OCI-LY1 (cell line): ENCODE measurements at regions not wholly inside any gene's neighbourhood (a gene's known extent, or its start where the extent isn't known, plus 50 kb on each side); places are given as distances from the start of the nearest gene placed in this dataset.

ENCODE experiments used
- H2AFZ ChIP-seq: fragments of 200-600 bp; sonication (generic), shearing (Covaris generic); 2 replicates; pipeline ENCODE4 v1.6.0; 2014; ENCODE audit warnings: antibody characterized with exemption, mild to moderate bottlenecking, low read length
- H3F3A ChIP-seq: fragments of 200-600 bp; sonication (generic), shearing (Covaris generic); 2 replicates; pipeline ENCODE4 v1.6.0; 2014; ENCODE audit warnings: mild to moderate bottlenecking, antibody characterized with exemption, low read length, moderate library complexity; ENCODE audit not compliant: insufficient read depth
- H3K27ac ChIP-seq: fragments of 200-600 bp; sonication (generic); 2 replicates; pipeline ENCODE4 v1.5.1; 2014; ENCODE audit warnings: low read length, mixed run types, mild to moderate bottlenecking, low read depth; ENCODE audit not compliant: poor library complexity, severe bottlenecking
- H3K27me3 ChIP-seq: fragments of 200-600 bp; sonication (generic); 2 replicates; pipeline ENCODE4 v1.6.0; 2014; ENCODE audit warnings: antibody characterized with exemption, mild to moderate bottlenecking, low read length, moderate library complexity; ENCODE audit not compliant: insufficient read depth
- H3K36me3 ChIP-seq: fragments of 200-600 bp; sonication (generic); 2 replicates; pipeline ENCODE4 v1.6.1; 2014; ENCODE audit warnings: mild to moderate bottlenecking, antibody characterized with exemption, low read length, moderate library complexity, mixed read lengths; ENCODE audit not compliant: insufficient read depth
- H3K4me1 ChIP-seq: fragments of 200-600 bp; sonication (generic); 2 replicates; pipeline ENCODE4 v1.5.1; 2014; ENCODE audit warnings: mild to moderate bottlenecking, low read length, moderate library complexity; ENCODE audit not compliant: insufficient read depth, severe bottlenecking
- H3K4me2 ChIP-seq: fragments of 200-600 bp; sonication (generic), shearing (Covaris generic); 2 replicates; pipeline ENCODE4 v1.6.1; 2014; ENCODE audit warnings: low read length
- H3K4me3 ChIP-seq: fragments of 200-600 bp; sonication (generic); 2 replicates; pipeline ENCODE4 v1.5.1; 2014; ENCODE audit warnings: low read length, low read depth, mild to moderate bottlenecking, mixed read lengths; ENCODE audit not compliant: poor library complexity, severe bottlenecking
- H3K79me2 ChIP-seq: fragments of 200-600 bp; shearing (Covaris generic); 2 replicates; pipeline ENCODE4 v1.6.1; 2016; ENCODE audit warnings: mixed run types, low read length, mixed read lengths; ENCODE audit not compliant: insufficient read depth
- H3K9ac ChIP-seq: fragments of 200-600 bp; sonication (generic), shearing (Covaris generic); 2 replicates; pipeline ENCODE4 v1.6.1; 2014; ENCODE audit warnings: mild to moderate bottlenecking, low read length, mixed read lengths
- H3K9me2 ChIP-seq: fragments of 200-600 bp; sonication (generic), shearing (Covaris generic); 2 replicates; pipeline ENCODE4 v1.6.1; 2014; ENCODE audit warnings: low read depth, mild to moderate bottlenecking, low read length, mixed read lengths
- H3K9me3 ChIP-seq: fragments of 200-600 bp; shearing (Covaris generic); 2 replicates; pipeline ENCODE4 v1.6.1; 2014; ENCODE audit warnings: low read length, mixed read lengths
- H4K20me1 ChIP-seq: fragments of 200-600 bp; sonication (generic), shearing (Covaris generic); 2 replicates; pipeline ENCODE4 v1.6.0; 2016; ENCODE audit warnings: mild to moderate bottlenecking, low read length; ENCODE audit not compliant: insufficient read depth
- EZH2 ChIP-seq: fragments of 200-600 bp; sonication (generic), shearing (Covaris generic); IDR thresholded peaks from 2 replicates; pipeline ENCODE4 v1.8.0; 2017; ENCODE audit warnings: borderline replicate concordance, mixed run types, mild to moderate bottlenecking, antibody characterized with exemption, low read length, moderate library complexity, mixed read lengths
- TF ChIP-seq, protein P1 (sequence below): fragments of 200-600 bp; sonication (generic), shearing (Covaris generic); IDR thresholded peaks from 2 replicates; pipeline ENCODE4 v1.5.1; 2017; ENCODE audit warnings: mild to moderate bottlenecking, antibody characterized with exemption, low read length, moderate library complexity, mixed read lengths

GRCh38 chr16:50982808-50983207 is 168.3 kb downstream of the SALL1 start:
- Histone ChIP-seq H3K27me3 (no peaks in the 10 kb centered on the region), H2AFZ (no peak overlapping the region), H3K4me2 (no peak overlapping the region)

GRCh38 chr16:50981951-50982350 is 169.1 kb downstream of the SALL1 start:
- H3K9me3 ChIP-seq: no peaks in the 10 kb centered on the region
- TF ChIP-seq, protein P1, sequence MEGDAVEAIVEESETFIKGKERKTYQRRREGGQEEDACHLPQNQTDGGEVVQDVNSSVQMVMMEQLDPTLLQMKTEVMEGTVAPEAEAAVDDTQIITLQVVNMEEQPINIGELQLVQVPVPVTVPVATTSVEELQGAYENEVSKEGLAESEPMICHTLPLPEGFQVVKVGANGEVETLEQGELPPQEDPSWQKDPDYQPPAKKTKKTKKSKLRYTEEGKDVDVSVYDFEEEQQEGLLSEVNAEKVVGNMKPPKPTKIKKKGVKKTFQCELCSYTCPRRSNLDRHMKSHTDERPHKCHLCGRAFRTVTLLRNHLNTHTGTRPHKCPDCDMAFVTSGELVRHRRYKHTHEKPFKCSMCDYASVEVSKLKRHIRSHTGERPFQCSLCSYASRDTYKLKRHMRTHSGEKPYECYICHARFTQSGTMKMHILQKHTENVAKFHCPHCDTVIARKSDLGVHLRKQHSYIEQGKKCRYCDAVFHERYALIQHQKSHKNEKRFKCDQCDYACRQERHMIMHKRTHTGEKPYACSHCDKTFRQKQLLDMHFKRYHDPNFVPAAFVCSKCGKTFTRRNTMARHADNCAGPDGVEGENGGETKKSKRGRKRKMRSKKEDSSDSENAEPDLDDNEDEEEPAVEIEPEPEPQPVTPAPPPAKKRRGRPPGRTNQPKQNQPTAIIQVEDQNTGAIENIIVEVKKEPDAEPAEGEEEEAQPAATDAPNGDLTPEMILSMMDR: no peak
- TF ChIP-seq EZH2: no peak
- no peak overlapping the region for H3K4me2 ChIP-seq
- H3F3A ChIP-seq: no peaks in the 10 kb centered on the region
- H3K36me3 ChIP-seq: no peaks in the 10 kb centered on the region
- no peaks in the 10 kb centered on the region for H3K4me1 ChIP-seq
- no peak overlapping the region for H3K9ac ChIP-seq
- H3K9me2 ChIP-seq: no peaks in the 10 kb centered on the region
- no peak overlapping the region for H3K4me3 ChIP-seq
- no peak overlapping the region for H2AFZ ChIP-seq
- H4K20me1 ChIP-seq: no peaks in the 10 kb centered on the region
- no peaks in the 10 kb centered on the region for H3K79me2 ChIP-seq
- no peak overlapping the region for H3K27ac ChIP-seq
- H3K27me3 ChIP-seq: no peaks in the 10 kb centered on the region

More at GRCh38 chr16:50982808-50983207, 168.3 kb downstream of the SALL1 start:
- TF ChIP-seq, protein P1: no peak
- no peak for TF ChIP-seq EZH2
- H3K4me1 ChIP-seq: no peaks in the 10 kb centered on the region
- H3K9me3 ChIP-seq: no peaks in the 10 kb centered on the region
- H3K79me2 ChIP-seq: no peaks in the 10 kb centered on the region
- no peaks in the 10 kb centered on the region for H3K9me2 ChIP-seq
- no peak overlapping the region for H3K27ac ChIP-seq
- H3K4me3 ChIP-seq: no peak overlapping the region
- H3K36me3 ChIP-seq: no peaks in the 10 kb centered on the region
- H3K9ac ChIP-seq: no peak overlapping the region
- no peaks in the 10 kb centered on the region for H4K20me1 ChIP-seq
- no peaks in the 10 kb centered on the region for H3F3A ChIP-seq

- TF ChIP-seq EZH2: no peak
- TF ChIP-seq, protein P1: no peak
Observed at GRCh38 chr16:50980666-50981065, 170.4 kb downstream of the SALL1 start.

More at GRCh38 chr16:50980666-50981065, 170.4 kb downstream of the SALL1 start:
- H3K27ac ChIP-seq: no peak overlapping the region
- H3K9ac ChIP-seq: no peak overlapping the region
- H3K79me2 ChIP-seq: no peaks in the 10 kb centered on the region
- H3K4me2 ChIP-seq: no peak overlapping the region
- no peaks in the 10 kb centered on the region for H3K27me3 ChIP-seq
- H3K36me3 ChIP-seq: no peaks in the 10 kb centered on the region
- H3F3A ChIP-seq: no peaks in the 10 kb centered on the region
- H3K9me2 ChIP-seq: no peaks in the 10 kb centered on the region
- no peaks in the 10 kb centered on the region for H3K4me1 ChIP-seq
- H3K4me3 ChIP-seq: no peak overlapping the region
- H3K9me3 ChIP-seq: no peaks in the 10 kb centered on the region
- no peaks in the 10 kb centered on the region for H4K20me1 ChIP-seq
- H2AFZ ChIP-seq: no peak overlapping the region
